Right atrium auricular region (tissue), 2 donors: ENCODE measurements at regions not wholly inside any gene's neighbourhood (a gene's known extent, or its start where the extent isn't known, plus 50 kb on each side); places are given as distances from the start of the nearest gene placed in this dataset.

Source experiments
- DNase-seq: peaks from one replicate; pipeline ENCODE4 v3.0.0-alpha.2; 2019; ENCODE audit warnings: low spot score
- H3K27ac ChIP-seq, 2 donors: fragments of 200-600 bp; sonication (generic); 1 replicate in 1 of 2; 2 replicates in 1 of 2; pipeline ENCODE4 v1.5.1; 2016 to 2019
- H3K27me3 ChIP-seq, 2 donors: fragments of 200-600 bp; sonication (generic); one replicate each; pipeline versions ENCODE4 v1.5.1 to v1.6.0; 2017 to 2019
- H3K36me3 ChIP-seq: fragments of 200-600 bp; sonication (generic); one replicate; pipeline ENCODE4 v1.5.1; 2016
- H3K4me1 ChIP-seq, 2 donors: fragments of 200-600 bp; sonication (generic); one replicate each; pipeline versions ENCODE4 v1.5.1 to v1.6.0; 2017 to 2019
- H3K4me3 ChIP-seq, 2 donors: fragments of 200-600 bp; sonication (generic); 1 replicate in 1 of 2; 2 replicates in 1 of 2; pipeline ENCODE4 v1.5.1; 2017 to 2019; ENCODE audit warnings: mild to moderate bottlenecking in 1 of 2, moderate library complexity in 1 of 2
- H3K9me3 ChIP-seq, 2 donors: fragments of 200-600 bp; sonication (generic); one replicate each; pipeline ENCODE4 v1.5.1; 2019
- TF ChIP-seq, protein P1 (sequence below), 2 donors: fragments of 200-600 bp; sonication (generic); IDR thresholded peaks; one replicate each; pipeline ENCODE4 v1.5.1; 2019; ENCODE audit warnings: antibody characterized with exemption in 2 of 2

GRCh38 chr2:75356865-75357264 lies 157.5 kb upstream of the TACR1 start:
- H3K27me3 ChIP-seq: no peaks in the 10 kb centered on the region
- no peaks in the 10 kb centered on the region for H3K9me3 ChIP-seq
- DNase-seq: no peak

DNA sequence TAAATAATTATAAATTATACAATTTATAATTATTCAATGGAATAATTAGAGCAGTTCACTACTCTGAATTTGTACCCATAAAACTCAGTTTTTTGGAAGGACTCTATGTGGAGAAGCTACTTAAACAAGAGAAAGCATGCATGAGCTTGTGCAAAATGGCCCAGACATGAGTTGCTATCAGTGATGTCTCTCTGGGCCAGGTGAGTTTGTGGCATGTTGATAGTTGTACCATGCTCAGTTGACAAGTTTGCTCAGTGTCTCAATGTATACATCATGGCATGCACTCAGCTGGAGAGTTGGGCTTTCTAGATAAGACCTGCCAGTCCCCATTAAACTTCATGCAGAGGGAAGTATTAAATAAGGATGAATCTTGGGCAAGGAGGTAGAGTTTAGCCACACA lies 153.8 kb upstream of the TACR1 start:
- no peak for DNase-seq
- H3K4me1 ChIP-seq: no peaks in the 10 kb centered on the region
- TF ChIP-seq, protein P1, sequence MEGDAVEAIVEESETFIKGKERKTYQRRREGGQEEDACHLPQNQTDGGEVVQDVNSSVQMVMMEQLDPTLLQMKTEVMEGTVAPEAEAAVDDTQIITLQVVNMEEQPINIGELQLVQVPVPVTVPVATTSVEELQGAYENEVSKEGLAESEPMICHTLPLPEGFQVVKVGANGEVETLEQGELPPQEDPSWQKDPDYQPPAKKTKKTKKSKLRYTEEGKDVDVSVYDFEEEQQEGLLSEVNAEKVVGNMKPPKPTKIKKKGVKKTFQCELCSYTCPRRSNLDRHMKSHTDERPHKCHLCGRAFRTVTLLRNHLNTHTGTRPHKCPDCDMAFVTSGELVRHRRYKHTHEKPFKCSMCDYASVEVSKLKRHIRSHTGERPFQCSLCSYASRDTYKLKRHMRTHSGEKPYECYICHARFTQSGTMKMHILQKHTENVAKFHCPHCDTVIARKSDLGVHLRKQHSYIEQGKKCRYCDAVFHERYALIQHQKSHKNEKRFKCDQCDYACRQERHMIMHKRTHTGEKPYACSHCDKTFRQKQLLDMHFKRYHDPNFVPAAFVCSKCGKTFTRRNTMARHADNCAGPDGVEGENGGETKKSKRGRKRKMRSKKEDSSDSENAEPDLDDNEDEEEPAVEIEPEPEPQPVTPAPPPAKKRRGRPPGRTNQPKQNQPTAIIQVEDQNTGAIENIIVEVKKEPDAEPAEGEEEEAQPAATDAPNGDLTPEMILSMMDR (IDR thresholded peaks at IDR 0.05): no peak
- H3K4me3 ChIP-seq: no peak overlapping the region
- no peaks in the 10 kb centered on the region for H3K27me3 ChIP-seq
- no peak overlapping the region for H3K27ac ChIP-seq
- no peaks in the 10 kb centered on the region for H3K36me3 ChIP-seq
- no peaks in the 10 kb centered on the region for H3K9me3 ChIP-seq

More at GRCh38 chr2:75356865-75357264, 157.5 kb upstream of the TACR1 start:
- TF ChIP-seq, protein P1 (IDR thresholded peaks at IDR 0.05): no peak
- no peak overlapping the region for H3K4me3 ChIP-seq
- no peaks in the 10 kb centered on the region for H3K36me3 ChIP-seq
- no peaks in the 10 kb centered on the region for H3K4me1 ChIP-seq
- H3K27ac ChIP-seq: no peak overlapping the region

DNA sequence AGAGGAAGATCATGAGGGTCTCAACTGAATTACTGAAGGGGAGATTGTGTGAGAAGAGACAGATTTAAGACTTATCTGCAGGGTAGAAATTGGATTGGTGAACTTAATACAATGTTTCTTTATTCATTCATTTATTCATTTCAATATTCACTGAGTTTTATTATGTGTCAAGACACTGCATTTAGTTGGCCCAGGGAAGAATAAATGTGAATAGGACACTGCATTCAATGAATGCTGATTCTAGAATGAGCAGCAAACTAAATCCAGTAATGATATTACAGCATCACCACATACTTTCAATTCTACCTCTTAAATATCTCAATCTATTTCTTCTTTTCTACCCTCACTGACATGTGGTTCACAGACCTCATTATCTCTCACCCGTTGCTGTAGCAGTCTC lies 149.0 kb upstream of the TACR1 start:
- Histone ChIP-seq H3K27me3 (no peaks in the 10 kb centered on the region), H3K36me3 (no peaks in the 10 kb centered on the region), H3K4me3 (no peak overlapping the region), H3K4me1 (no peaks in the 10 kb centered on the region), H3K27ac (no peak overlapping the region), H3K9me3 (no peaks in the 10 kb centered on the region)
- TF ChIP-seq, protein P1 (IDR thresholded peaks at IDR 0.05): no peak
- no peak for DNase-seq

DNA sequence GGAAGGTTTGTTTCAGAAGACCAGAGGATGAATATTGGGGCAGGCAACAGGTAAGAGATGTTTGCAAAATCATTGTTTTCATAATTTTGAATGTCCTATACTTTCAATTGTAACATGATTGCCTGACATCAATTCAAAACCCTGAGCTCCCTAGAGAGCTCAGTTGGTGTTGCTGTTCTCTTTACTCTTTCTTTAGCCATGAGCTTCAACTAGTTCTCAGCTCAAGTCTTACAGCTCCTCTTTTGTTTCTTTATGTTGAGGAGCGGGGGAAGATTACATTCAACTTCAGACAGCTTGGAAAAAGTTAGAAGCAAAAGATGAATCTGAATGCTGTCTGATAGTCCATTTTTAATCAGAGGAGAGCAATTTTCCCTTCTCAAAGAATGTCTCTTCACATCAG lies 144.8 kb upstream of the TACR1 start:
- TF ChIP-seq, protein P1 (IDR thresholded peaks at IDR 0.05): no peak
- no peak for DNase-seq
- H3K4me3 ChIP-seq: no peak overlapping the region

DNA sequence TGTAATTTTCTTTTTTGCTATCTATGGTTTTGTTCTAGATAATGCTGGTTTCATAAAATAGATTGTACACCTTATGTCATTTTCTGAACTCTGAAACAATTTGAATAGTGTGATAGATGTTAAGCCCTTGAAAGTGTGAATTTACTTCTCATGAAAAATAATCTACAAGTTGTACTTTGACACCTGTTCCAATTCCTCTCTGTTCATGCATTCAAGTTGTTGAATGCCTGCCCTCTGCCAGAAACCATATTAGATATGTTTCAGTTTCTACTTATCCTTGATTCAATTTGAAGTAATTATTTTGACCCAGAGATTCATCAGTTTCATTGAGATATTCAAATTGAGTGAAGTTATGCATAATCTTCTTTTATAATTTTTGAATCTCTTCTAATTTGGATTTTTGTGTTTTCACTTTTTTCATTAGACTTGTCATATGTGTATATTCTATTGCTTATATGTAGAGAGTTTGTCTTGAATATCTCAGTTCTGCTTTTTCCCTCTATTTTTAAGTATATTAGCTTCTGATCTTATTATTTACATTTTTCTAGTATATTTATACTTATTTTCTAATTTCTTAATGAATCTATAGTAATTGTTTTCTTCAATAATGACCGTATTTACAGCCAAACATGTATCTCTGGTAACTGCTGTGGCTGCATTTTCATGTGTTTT lies 143.3 kb upstream of the TACR1 start:
- no peaks in the 10 kb centered on the region for H3K9me3 ChIP-seq
- TF ChIP-seq, protein P1 (IDR thresholded peaks at IDR 0.05): no peak
- DNase-seq: no peak

More for the DNA sequence above, 144.8 kb upstream of the TACR1 start:
- H3K36me3 ChIP-seq: no peaks in the 10 kb centered on the region
- H3K27me3 ChIP-seq: no peaks in the 10 kb centered on the region
- no peak overlapping the region for H3K27ac ChIP-seq
- no peaks in the 10 kb centered on the region for H3K9me3 ChIP-seq
- no peaks in the 10 kb centered on the region for H3K4me1 ChIP-seq

GRCh38 chr2:75340560-75340959 lies 141.2 kb upstream of the TACR1 start:
- Histone ChIP-seq H3K27me3 (no peaks in the 10 kb centered on the region), H3K4me1 (no peaks in the 10 kb centered on the region), H3K9me3 (no peaks in the 10 kb centered on the region), H3K36me3 (no peaks in the 10 kb centered on the region), H3K4me3 (no peak overlapping the region), H3K27ac (no peak overlapping the region)
- TF ChIP-seq, protein P1 (IDR thresholded peaks at IDR 0.05): no peak
- DNase-seq: no peak

More for the DNA sequence above, 143.3 kb upstream of the TACR1 start:
- Histone ChIP-seq H3K4me1 (no peaks in the 10 kb centered on the region), H3K27me3 (no peaks in the 10 kb centered on the region), H3K4me3 (no peak overlapping the region), H3K27ac (no peak overlapping the region), H3K36me3 (no peaks in the 10 kb centered on the region)
